HCT116 (cell line): ENCODE measurements at regions not wholly inside any gene's neighbourhood (a gene's known extent, or its start where the extent isn't known, plus 50 kb on each side); places are given as distances from the start of the nearest gene placed in this dataset.

Experiments used
- CBX3 ChIP-seq: IDR thresholded peaks from 2 replicates; pipeline ENCODE4 v1.6.1; 2012; ENCODE audit warnings: low read depth
- EZH2 ChIP-seq: fragments of 200-600 bp; sonication (generic); IDR thresholded peaks from 2 replicates; pipeline ENCODE4 v1.6.1; 2017; ENCODE audit warnings: antibody characterized with exemption, mixed run types
- EZH2phosphoT487 ChIP-seq: fragments of 200-600 bp; IDR thresholded peaks from 2 replicates; pipeline ENCODE4 v1.6.1; 2018; ENCODE audit warnings: antibody characterized with exemption, borderline replicate concordance
- POLR2A ChIP-seq: IDR thresholded peaks from 2 replicates; pipeline ENCODE4 v1.7.0; 2011; ENCODE audit warnings: borderline replicate concordance; ENCODE audit not compliant: insufficient read depth, insufficient read length; ENCODE audit errors: extremely low read depth
- POLR2AphosphoS5 ChIP-seq: IDR thresholded peaks from 2 replicates; pipeline ENCODE4 v1.6.1; 2011; ENCODE audit warnings: mild to moderate bottlenecking, low read depth, low read length, moderate library complexity
- SIN3A ChIP-seq: IDR thresholded peaks from 2 replicates; pipeline ENCODE4 v1.6.1; 2012; ENCODE audit warnings: low read depth
- SP1 ChIP-seq: IDR thresholded peaks from 2 replicates; pipeline ENCODE4 v1.6.1; 2012; ENCODE audit warnings: low read depth
- TF ChIP-seq, protein P1 (sequence below), 3 experiments: fragments of 200-600 bp in 1 of 3; sonication (generic) in 1 of 3; IDR thresholded peaks in 2 of 3; conservative IDR thresholded peaks in 1 of 3; 2 replicates each; pipeline ENCODE4 v1.5.1; 2012 to 2017; ENCODE audit warnings: low read depth in 2 of 3, low read length in 2 of 3, antibody characterized with exemption in 1 of 3, borderline replicate concordance in 1 of 3, control low read depth in 1 of 3, mild to moderate bottlenecking in 1 of 3, mixed read lengths in 1 of 3, mixed run types in 1 of 3, moderate library complexity in 1 of 3; ENCODE audit not compliant: insufficient read depth in 1 of 3
- TF ChIP-seq, protein P2 (sequence below): IDR thresholded peaks from 2 replicates; pipeline ENCODE4 v1.6.1; 2012; ENCODE audit warnings: low read depth
- TF ChIP-seq, protein P3 (sequence below): IDR thresholded peaks from 2 replicates; pipeline ENCODE4 v1.6.1; 2012

DNA sequence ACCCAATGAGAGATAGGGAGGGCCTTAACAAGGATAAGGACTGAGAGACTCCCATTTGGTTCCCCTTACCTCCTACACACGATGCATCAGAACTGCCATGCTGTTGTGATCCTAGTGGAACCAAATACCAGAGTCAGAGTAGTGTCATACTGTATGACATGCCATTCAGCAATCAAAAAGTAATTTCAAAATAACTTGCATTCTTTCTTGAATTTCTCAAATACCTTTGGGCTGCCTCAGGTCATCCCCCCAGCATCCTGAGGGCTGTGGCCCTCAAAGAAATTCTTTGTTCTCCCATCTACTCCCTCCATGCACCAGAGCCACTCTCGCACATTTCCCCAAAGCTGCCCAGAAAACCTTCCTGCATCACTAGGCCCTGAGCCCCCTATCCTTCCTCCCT, 68.9 kb upstream of the PPP2R3A start:
- no peak for TF ChIP-seq EZH2phosphoT487
- TF ChIP-seq SP1 = no peak
- no peak for TF ChIP-seq POLR2A
- TF ChIP-seq, protein P1, sequence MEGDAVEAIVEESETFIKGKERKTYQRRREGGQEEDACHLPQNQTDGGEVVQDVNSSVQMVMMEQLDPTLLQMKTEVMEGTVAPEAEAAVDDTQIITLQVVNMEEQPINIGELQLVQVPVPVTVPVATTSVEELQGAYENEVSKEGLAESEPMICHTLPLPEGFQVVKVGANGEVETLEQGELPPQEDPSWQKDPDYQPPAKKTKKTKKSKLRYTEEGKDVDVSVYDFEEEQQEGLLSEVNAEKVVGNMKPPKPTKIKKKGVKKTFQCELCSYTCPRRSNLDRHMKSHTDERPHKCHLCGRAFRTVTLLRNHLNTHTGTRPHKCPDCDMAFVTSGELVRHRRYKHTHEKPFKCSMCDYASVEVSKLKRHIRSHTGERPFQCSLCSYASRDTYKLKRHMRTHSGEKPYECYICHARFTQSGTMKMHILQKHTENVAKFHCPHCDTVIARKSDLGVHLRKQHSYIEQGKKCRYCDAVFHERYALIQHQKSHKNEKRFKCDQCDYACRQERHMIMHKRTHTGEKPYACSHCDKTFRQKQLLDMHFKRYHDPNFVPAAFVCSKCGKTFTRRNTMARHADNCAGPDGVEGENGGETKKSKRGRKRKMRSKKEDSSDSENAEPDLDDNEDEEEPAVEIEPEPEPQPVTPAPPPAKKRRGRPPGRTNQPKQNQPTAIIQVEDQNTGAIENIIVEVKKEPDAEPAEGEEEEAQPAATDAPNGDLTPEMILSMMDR (IDR thresholded peaks at IDR 0.05 in 2 of 3, conservative IDR thresholded peaks at IDR 0.05 in 1 of 3; ENCODE audit: borderline replicate concordance in 1 of 3, insufficient read depth in 1 of 3, low read depth in 2 of 3, low read length in 2 of 3) = no peak
- TF ChIP-seq, protein P2, sequence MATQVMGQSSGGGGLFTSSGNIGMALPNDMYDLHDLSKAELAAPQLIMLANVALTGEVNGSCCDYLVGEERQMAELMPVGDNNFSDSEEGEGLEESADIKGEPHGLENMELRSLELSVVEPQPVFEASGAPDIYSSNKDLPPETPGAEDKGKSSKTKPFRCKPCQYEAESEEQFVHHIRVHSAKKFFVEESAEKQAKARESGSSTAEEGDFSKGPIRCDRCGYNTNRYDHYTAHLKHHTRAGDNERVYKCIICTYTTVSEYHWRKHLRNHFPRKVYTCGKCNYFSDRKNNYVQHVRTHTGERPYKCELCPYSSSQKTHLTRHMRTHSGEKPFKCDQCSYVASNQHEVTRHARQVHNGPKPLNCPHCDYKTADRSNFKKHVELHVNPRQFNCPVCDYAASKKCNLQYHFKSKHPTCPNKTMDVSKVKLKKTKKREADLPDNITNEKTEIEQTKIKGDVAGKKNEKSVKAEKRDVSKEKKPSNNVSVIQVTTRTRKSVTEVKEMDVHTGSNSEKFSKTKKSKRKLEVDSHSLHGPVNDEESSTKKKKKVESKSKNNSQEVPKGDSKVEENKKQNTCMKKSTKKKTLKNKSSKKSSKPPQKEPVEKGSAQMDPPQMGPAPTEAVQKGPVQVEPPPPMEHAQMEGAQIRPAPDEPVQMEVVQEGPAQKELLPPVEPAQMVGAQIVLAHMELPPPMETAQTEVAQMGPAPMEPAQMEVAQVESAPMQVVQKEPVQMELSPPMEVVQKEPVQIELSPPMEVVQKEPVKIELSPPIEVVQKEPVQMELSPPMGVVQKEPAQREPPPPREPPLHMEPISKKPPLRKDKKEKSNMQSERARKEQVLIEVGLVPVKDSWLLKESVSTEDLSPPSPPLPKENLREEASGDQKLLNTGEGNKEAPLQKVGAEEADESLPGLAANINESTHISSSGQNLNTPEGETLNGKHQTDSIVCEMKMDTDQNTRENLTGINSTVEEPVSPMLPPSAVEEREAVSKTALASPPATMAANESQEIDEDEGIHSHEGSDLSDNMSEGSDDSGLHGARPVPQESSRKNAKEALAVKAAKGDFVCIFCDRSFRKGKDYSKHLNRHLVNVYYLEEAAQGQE = no peak
- no peak for TF ChIP-seq CBX3
- TF ChIP-seq EZH2 = no peak
- no peak for TF ChIP-seq SIN3A
- TF ChIP-seq, protein P3, sequence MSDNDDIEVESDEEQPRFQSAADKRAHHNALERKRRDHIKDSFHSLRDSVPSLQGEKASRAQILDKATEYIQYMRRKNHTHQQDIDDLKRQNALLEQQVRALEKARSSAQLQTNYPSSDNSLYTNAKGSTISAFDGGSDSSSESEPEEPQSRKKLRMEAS = no peak
- no peak for TF ChIP-seq POLR2AphosphoS5
